HAP-1 (cell line): ENCODE measurements at regions not wholly inside any gene's neighbourhood (a gene's known extent, or its start where the extent isn't known, plus 50 kb on each side); places are given as distances from the start of the nearest gene placed in this dataset.

Experiments used
- DNase-seq, 2 experiments: peaks; one replicate each; pipeline ENCODE4 v3.0.0-alpha.2; 2016 to 2020; ENCODE audit warnings: low spot score in 2 of 2
- H3K27me3 ChIP-seq: fragments of 250-450 bp; sonication (Bioruptor Pico); 2 replicates; pipeline ENCODE4 v1.5.1; 2020; ENCODE audit warnings: low read depth, mild to moderate bottlenecking, moderate library complexity
- H3K36me3 ChIP-seq: fragments of 250-450 bp; sonication (Bioruptor Pico); replicated peaks from 2 replicates; pipeline ENCODE4 v1.5.1; 2020; ENCODE audit warnings: mild to moderate bottlenecking
- H3K4me1 ChIP-seq: fragments of 250-450 bp; sonication (Bioruptor Pico); 2 replicates; pipeline ENCODE4 v1.5.1; 2020; ENCODE audit warnings: mild to moderate bottlenecking
- H3K4me3 ChIP-seq: fragments of 250-450 bp; sonication (Bioruptor Pico); 2 replicates; pipeline ENCODE4 v1.5.1; 2020; ENCODE audit warnings: mild to moderate bottlenecking, moderate library complexity
- H3K9me3 ChIP-seq: fragments of 250-450 bp; sonication (Bioruptor Pico); 2 replicates; pipeline ENCODE4 v1.5.1; 2020; ENCODE audit warnings: mild to moderate bottlenecking, moderate library complexity
- in situ Hi-C: fragments of 300-500 bp; cut with MboI; formaldehyde crosslinking; loops from 3 replicates; pipeline ENCODE4 v1.14.3; 2020; ENCODE audit warnings: low sequenced_read_pairs, inconsistent platforms, mixed read lengths

- in situ Hi-C loops, result no loop called here
These were observed 63.6 kb downstream of the SPINK2 start for GRCh38 chr4:56757821-56758411.

GRCh38 chr4:56757261-56757746, 64.2 kb downstream of the SPINK2 start:
- no peaks in the 10 kb centered on the region for H3K9me3 ChIP-seq
- in situ Hi-C loops, result no loop called here
- H3K36me3 ChIP-seq, result no peaks in the 10 kb centered on the region
- no peak for DNase-seq
- no peaks in the 10 kb centered on the region for H3K4me1 ChIP-seq
- no peak overlapping the region for H3K4me3 ChIP-seq
- no peaks in the 10 kb centered on the region for H3K27me3 ChIP-seq

More at GRCh38 chr4:56757821-56758411, 63.6 kb downstream of the SPINK2 start:
- Histone ChIP-seq H3K4me1 (no peaks in the 10 kb centered on the region), H3K4me3 (no peak overlapping the region), H3K36me3 (no peaks in the 10 kb centered on the region), H3K27me3 (no peaks in the 10 kb centered on the region), H3K9me3 (no peaks in the 10 kb centered on the region)
- DNase-seq, result no peak

GRCh38 chr4:56755901-56756300, 65.6 kb downstream of the SPINK2 start:
- Histone ChIP-seq H3K4me1 (no peaks in the 10 kb centered on the region), H3K4me3 (no peak overlapping the region), H3K36me3 (no peaks in the 10 kb centered on the region), H3K9me3 (no peaks in the 10 kb centered on the region), H3K27me3 (no peaks in the 10 kb centered on the region)
- peak in 1 of 2 experiments; percentile 10 for DNase-seq
- in situ Hi-C loops, result no loop called here

GRCh38 chr4:56752985-56753384, 68.5 kb downstream of the SPINK2 start:
- Histone ChIP-seq H3K4me1 (no peaks in the 10 kb centered on the region), H3K27me3 (no peaks in the 10 kb centered on the region), H3K4me3 (no peak overlapping the region), H3K9me3 (no peaks in the 10 kb centered on the region), H3K36me3 (no peaks in the 10 kb centered on the region)
- in situ Hi-C loops, result no loop called here
- DNase-seq, result no peak

GRCh38 chr4:56750231-56750630, 69.1 kb upstream of the HOPX start:
- Histone ChIP-seq H3K4me1 (no peaks in the 10 kb centered on the region), H3K9me3 (no peaks in the 10 kb centered on the region), H3K36me3 (no peaks in the 10 kb centered on the region), H3K4me3 (no peak overlapping the region), H3K27me3 (no peaks in the 10 kb centered on the region)
- DNase-seq, result no peak
- in situ Hi-C loops, result no loop called here

GRCh38 chr4:56748271-56748670, 67.2 kb upstream of the HOPX start:
- no peaks in the 10 kb centered on the region for H3K27me3 ChIP-seq
- no peaks in the 10 kb centered on the region for H3K36me3 ChIP-seq
- in situ Hi-C loops, result no loop called here
- DNase-seq, result no peak
- no peak overlapping the region for H3K4me3 ChIP-seq
- H3K4me1 ChIP-seq, result no peaks in the 10 kb centered on the region
- no peaks in the 10 kb centered on the region for H3K9me3 ChIP-seq

- Histone ChIP-seq H3K4me1 (no peaks in the 10 kb centered on the region), H3K9me3 (no peaks in the 10 kb centered on the region), H3K36me3 (no peaks in the 10 kb centered on the region), H3K27me3 (no peaks in the 10 kb centered on the region), H3K4me3 (no peak overlapping the region)
- in situ Hi-C loops, result no loop called here
- DNase-seq, result no peak
These were observed 65.5 kb upstream of the HOPX start for GRCh38 chr4:56746639-56747038.

- Histone ChIP-seq H3K36me3 (no peaks in the 10 kb centered on the region), H3K4me3 (no peak overlapping the region), H3K9me3 (no peaks in the 10 kb centered on the region), H3K4me1 (no peaks in the 10 kb centered on the region), H3K27me3 (no peaks in the 10 kb centered on the region)
- DNase-seq, result no peak
- in situ Hi-C loops, result no loop called here
These were observed 63.9 kb upstream of the HOPX start for GRCh38 chr4:56745042-56745441.

- no peaks in the 10 kb centered on the region for H3K4me1 ChIP-seq
- in situ Hi-C loops, result no loop called here
- H3K4me3 ChIP-seq, result no peak overlapping the region
- no peaks in the 10 kb centered on the region for H3K9me3 ChIP-seq
- DNase-seq, result no peak
- H3K27me3 ChIP-seq, result no peaks in the 10 kb centered on the region
- H3K36me3 ChIP-seq, result no peaks in the 10 kb centered on the region
These were observed 62.9 kb upstream of the HOPX start for GRCh38 chr4:56744030-56744429.

GRCh38 chr4:56743550-56743949, 62.5 kb upstream of the HOPX start:
- Histone ChIP-seq H3K4me1 (no peaks in the 10 kb centered on the region), H3K36me3 (no peaks in the 10 kb centered on the region), H3K27me3 (no peaks in the 10 kb centered on the region), H3K9me3 (no peaks in the 10 kb centered on the region), H3K4me3 (no peak overlapping the region)
- DNase-seq, result no peak
- in situ Hi-C loops, result no loop called here

- H3K36me3 ChIP-seq, result no peaks in the 10 kb centered on the region
- no peak overlapping the region for H3K4me3 ChIP-seq
- H3K9me3 ChIP-seq, result no peaks in the 10 kb centered on the region
- in situ Hi-C loops, result no loop called here
- no peak for DNase-seq
- no peaks in the 10 kb centered on the region for H3K4me1 ChIP-seq
- no peaks in the 10 kb centered on the region for H3K27me3 ChIP-seq
These were observed 61.2 kb upstream of the HOPX start for GRCh38 chr4:56742080-56742871.

- DNase-seq, result no peak
- no peaks in the 10 kb centered on the region for H3K4me1 ChIP-seq
- no peak overlapping the region for H3K4me3 ChIP-seq
- H3K27me3 ChIP-seq, result no peaks in the 10 kb centered on the region
- H3K36me3 ChIP-seq, result no peaks in the 10 kb centered on the region
- no peaks in the 10 kb centered on the region for H3K9me3 ChIP-seq
- in situ Hi-C loops, result no loop called here
These were observed 60.5 kb upstream of the HOPX start for GRCh38 chr4:56741595-56741994.

GRCh38 chr4:56739066-56739777, 58.1 kb upstream of the HOPX start:
- Histone ChIP-seq H3K4me3 (no peak overlapping the region), H3K36me3 (no peaks in the 10 kb centered on the region), H3K9me3 (no peaks in the 10 kb centered on the region), H3K4me1 (no peaks in the 10 kb centered on the region), H3K27me3 (no peaks in the 10 kb centered on the region)
- in situ Hi-C loops, result no loop called here
- no peak for DNase-seq

GRCh38 chr4:56737666-56738065, 56.6 kb upstream of the HOPX start:
- no peaks in the 10 kb centered on the region for H3K4me1 ChIP-seq
- no peak overlapping the region for H3K4me3 ChIP-seq
- H3K27me3 ChIP-seq, result no peaks in the 10 kb centered on the region
- no peaks in the 10 kb centered on the region for H3K36me3 ChIP-seq
- no peak for DNase-seq
- H3K9me3 ChIP-seq, result no peaks in the 10 kb centered on the region
- in situ Hi-C loops, result no loop called here
